ENCODE measurements at regions not wholly inside any gene's neighbourhood (a gene's known extent, or its start where the extent isn't known, plus 50 kb on each side); places are given as distances from the start of the nearest gene placed in this dataset.

- TF ChIP-seq CTCF (IDR thresholded peaks at IDR 0.05) (no peak), POLR2A (IDR thresholded peaks at IDR 0.05) (no peak)
Observed at GRCh38 chr4:57219431-57219830, 109.2 kb upstream of the IGFBP7 start.

Data from transverse colon (tissue), 3 donors.